GM12865 (cell line): ENCODE measurements at regions not wholly inside any gene's neighbourhood (a gene's known extent, or its start where the extent isn't known, plus 50 kb on each side); places are given as distances from the start of the nearest gene placed in this dataset.

Experiments
- DNase-seq: peaks from one replicate; pipeline ENCODE4 v3.0.0; 2010; ENCODE audit warnings: low read depth
- H3K4me3 ChIP-seq: 2 replicates; pipeline ENCODE4 v1.5.1; 2011; ENCODE audit warnings: mild to moderate bottlenecking, low read depth, low read length, control low read depth
- CTCF ChIP-seq: IDR thresholded peaks from 2 replicates; pipeline ENCODE4 v1.5.1; 2011; ENCODE audit warnings: low read length, control low read depth, low read depth, inconsistent platforms; ENCODE audit not compliant: insufficient read depth; ENCODE audit errors: missing control alignments

GRCh38 chr11:91230647-91231046 lies 994.0 kb upstream of the FAT3 start:
- no peak overlapping the region for H3K4me3 ChIP-seq
- DNase-seq, result no peak
- no peak for TF ChIP-seq CTCF

GRCh38 chr11:91222830-91223229 lies 1000.0 kb upstream of the CHORDC1 start:
- H3K4me3 ChIP-seq, result no peak overlapping the region
- TF ChIP-seq CTCF, result no peak
- no peak for DNase-seq

GRCh38 chr11:91220476-91221202 lies 997.8 kb upstream of the CHORDC1 start:
- TF ChIP-seq CTCF, result no peak
- no peak for DNase-seq
- no peak overlapping the region for H3K4me3 ChIP-seq

GRCh38 chr11:91219535-91219934 lies 996.7 kb upstream of the CHORDC1 start:
- no peak for DNase-seq
- no peak for TF ChIP-seq CTCF
- H3K4me3 ChIP-seq, result no peak overlapping the region

- H3K4me3 ChIP-seq, result no peak overlapping the region
- DNase-seq, result no peak
- no peak for TF ChIP-seq CTCF
Measured at GRCh38 chr11:91209751-91210150, 986.9 kb upstream of the CHORDC1 start.

GRCh38 chr11:91209306-91209705 lies 986.5 kb upstream of the CHORDC1 start:
- no peak for TF ChIP-seq CTCF
- DNase-seq, result no peak
- H3K4me3 ChIP-seq, result no peak overlapping the region

- no peak for TF ChIP-seq CTCF
- no peak for DNase-seq
- H3K4me3 ChIP-seq, result no peak overlapping the region
Measured at GRCh38 chr11:91199866-91200265, 977.0 kb upstream of the CHORDC1 start.
